ENCODE measurements at regions not wholly inside any gene's neighbourhood (a gene's known extent, or its start where the extent isn't known, plus 50 kb on each side); places are given as distances from the start of the nearest gene placed in this dataset.

GRCh38 chr6:94344866-94345265 lies 925.5 kb upstream of the EPHA7 start:
- TF ChIP-seq CTCF (IDR thresholded peaks at IDR 0.05 in 8 of 11, conservative IDR thresholded peaks at IDR 0.05 in 3 of 11) = no peak
- no peak for TF ChIP-seq POLR2A (IDR thresholded peaks at IDR 0.05)
- no peak for TF ChIP-seq POLR2AphosphoS5 (IDR thresholded peaks at IDR 0.05)
